DOHH2 (cell line): ENCODE measurements at regions not wholly inside any gene's neighbourhood (a gene's known extent, or its start where the extent isn't known, plus 50 kb on each side); places are given as distances from the start of the nearest gene placed in this dataset.

Experiments
- EZH2phosphoT487 ChIP-seq: fragments of 200-600 bp; sonication (generic); IDR thresholded peaks from 2 replicates; pipeline ENCODE4 v1.6.1; 2017; ENCODE audit warnings: borderline replicate concordance, mild to moderate bottlenecking, antibody characterized with exemption, low read length, moderate library complexity, mixed read lengths
- TF ChIP-seq, protein P1 (sequence below): fragments of 200-600 bp; sonication (generic); IDR thresholded peaks from one replicate; pipeline ENCODE4 v1.5.1; 2014; ENCODE audit warnings: antibody characterized with exemption, mild to moderate bottlenecking, low read depth, low read length; ENCODE audit not compliant: poor library complexity, severe bottlenecking

DNA sequence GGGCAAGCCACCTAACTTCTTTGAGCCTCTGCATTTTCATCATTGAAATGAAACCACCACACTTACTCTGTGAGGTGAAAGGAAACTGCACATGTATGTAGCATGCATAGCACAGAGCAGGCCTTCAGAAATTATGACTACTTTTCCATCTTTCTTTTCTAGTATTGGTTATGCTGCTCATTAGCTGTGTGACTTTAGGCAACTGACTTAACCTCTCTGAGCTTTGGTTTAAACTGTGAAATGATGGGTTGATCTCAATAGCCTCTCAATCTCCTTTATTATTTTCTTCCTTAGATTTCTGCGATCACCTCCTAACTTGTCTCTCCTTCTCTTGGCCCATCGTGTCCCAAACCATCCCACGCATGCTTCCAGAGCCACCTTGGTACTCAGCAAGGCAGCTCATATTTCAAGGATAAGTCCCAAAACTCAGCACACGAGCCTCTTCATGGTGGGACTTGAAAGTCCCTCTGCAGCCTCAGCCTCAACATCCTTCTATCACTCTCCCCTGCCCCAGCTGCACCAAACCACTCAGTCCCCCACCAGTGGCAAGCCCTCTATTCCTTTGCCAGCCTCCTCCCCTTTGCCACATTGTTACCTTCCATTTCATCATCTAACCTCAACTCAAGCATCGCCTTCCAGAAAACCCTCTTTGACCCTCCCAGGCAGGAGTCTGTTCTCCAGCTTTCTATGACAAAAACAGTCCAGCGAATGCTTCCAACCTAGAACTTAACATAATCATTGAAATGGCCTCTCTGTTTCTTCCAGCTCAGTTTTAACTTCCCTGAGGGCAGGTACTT is 60.3 kb upstream of the DNAH5 start:
- TF ChIP-seq, protein P1, sequence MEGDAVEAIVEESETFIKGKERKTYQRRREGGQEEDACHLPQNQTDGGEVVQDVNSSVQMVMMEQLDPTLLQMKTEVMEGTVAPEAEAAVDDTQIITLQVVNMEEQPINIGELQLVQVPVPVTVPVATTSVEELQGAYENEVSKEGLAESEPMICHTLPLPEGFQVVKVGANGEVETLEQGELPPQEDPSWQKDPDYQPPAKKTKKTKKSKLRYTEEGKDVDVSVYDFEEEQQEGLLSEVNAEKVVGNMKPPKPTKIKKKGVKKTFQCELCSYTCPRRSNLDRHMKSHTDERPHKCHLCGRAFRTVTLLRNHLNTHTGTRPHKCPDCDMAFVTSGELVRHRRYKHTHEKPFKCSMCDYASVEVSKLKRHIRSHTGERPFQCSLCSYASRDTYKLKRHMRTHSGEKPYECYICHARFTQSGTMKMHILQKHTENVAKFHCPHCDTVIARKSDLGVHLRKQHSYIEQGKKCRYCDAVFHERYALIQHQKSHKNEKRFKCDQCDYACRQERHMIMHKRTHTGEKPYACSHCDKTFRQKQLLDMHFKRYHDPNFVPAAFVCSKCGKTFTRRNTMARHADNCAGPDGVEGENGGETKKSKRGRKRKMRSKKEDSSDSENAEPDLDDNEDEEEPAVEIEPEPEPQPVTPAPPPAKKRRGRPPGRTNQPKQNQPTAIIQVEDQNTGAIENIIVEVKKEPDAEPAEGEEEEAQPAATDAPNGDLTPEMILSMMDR, result no peak
- TF ChIP-seq EZH2phosphoT487, result no peak
